SU-DHL-6 (cell line): ENCODE measurements at regions not wholly inside any gene's neighbourhood (a gene's known extent, or its start where the extent isn't known, plus 50 kb on each side); places are given as distances from the start of the nearest gene placed in this dataset.

Experiments
- H2AFZ ChIP-seq: fragments of 200-600 bp; sonication (generic); 2 replicates; pipeline ENCODE4 v1.6.1; 2014; ENCODE audit warnings: low read depth, mild to moderate bottlenecking, moderate library complexity, mixed read lengths, antibody characterized with exemption, low read length; ENCODE audit not compliant: severe bottlenecking
- H3F3A ChIP-seq: fragments of 200-600 bp; shearing (Covaris generic); 2 replicates; pipeline ENCODE4 v1.6.0; 2016; ENCODE audit warnings: antibody characterized with exemption, mild to moderate bottlenecking; ENCODE audit not compliant: insufficient read depth
- H3K27ac ChIP-seq: fragments of 200-600 bp; sonication (generic); 2 replicates; pipeline ENCODE4 v1.5.1; 2016; ENCODE audit warnings: low read depth, mild to moderate bottlenecking, low read length, moderate library complexity, mixed read lengths
- H3K27me3 ChIP-seq: fragments of 200-600 bp; sonication (generic), shearing (Covaris generic); 2 replicates; pipeline ENCODE4 v1.6.0; 2014; ENCODE audit warnings: mild to moderate bottlenecking, low read length
- H3K36me3 ChIP-seq: fragments of 200-600 bp; sonication (generic); 2 replicates; pipeline ENCODE4 v1.6.1; 2014; ENCODE audit warnings: mild to moderate bottlenecking, low read length, mixed read lengths
- H3K4me2 ChIP-seq: fragments of 300-600, 200-600 bp; shearing (Covaris generic), sonication (generic); 2 replicates; pipeline ENCODE4 v1.6.0; 2014; ENCODE audit warnings: low read length, low read depth, mild to moderate bottlenecking; ENCODE audit not compliant: poor library complexity, severe bottlenecking
- H3K4me3 ChIP-seq: fragments of 200-600 bp; sonication (generic); 2 replicates; pipeline ENCODE4 v1.5.1; 2014; ENCODE audit warnings: antibody characterized with exemption, low read length, mild to moderate bottlenecking, mixed read lengths; ENCODE audit not compliant: insufficient read depth, poor library complexity, severe bottlenecking
- H3K79me2 ChIP-seq: fragments of 200-600 bp; sonication (generic); 2 replicates; pipeline ENCODE4 v1.6.1; 2014; ENCODE audit warnings: mild to moderate bottlenecking, low read length, moderate library complexity; ENCODE audit not compliant: insufficient read depth
- H3K9ac ChIP-seq: fragments of 200-600 bp; sonication (generic); 2 replicates; pipeline ENCODE4 v1.7.0; 2014; ENCODE audit warnings: mild to moderate bottlenecking, low read length
- H3K9me2 ChIP-seq: fragments of 200-600 bp; sonication (generic); replicated peaks from 2 replicates; pipeline ENCODE4 v1.6.1; 2014; ENCODE audit warnings: low read length; ENCODE audit not compliant: insufficient read depth
- H3K9me3 ChIP-seq: fragments of 200-600 bp; sonication (generic); 2 replicates; pipeline ENCODE4 v1.6.1; 2014; ENCODE audit warnings: low read length, mixed read lengths; ENCODE audit not compliant: insufficient read depth
- H4K20me1 ChIP-seq: fragments of 200-600 bp; sonication (generic); 2 replicates; pipeline ENCODE4 v1.6.1; 2014; ENCODE audit warnings: low read depth, mild to moderate bottlenecking, antibody characterized with exemption, low read length, moderate library complexity, mixed read lengths
- CTCF ChIP-seq: fragments of 200-600 bp; sonication (generic); IDR thresholded peaks from one replicate; pipeline ENCODE4 v1.5.1; 2017; ENCODE audit warnings: antibody characterized with exemption, mild to moderate bottlenecking, low read length, moderate library complexity; ENCODE audit not compliant: insufficient read depth, poor library complexity, severe bottlenecking
- EZH2phosphoT487 ChIP-seq: fragments of 200-600 bp; sonication (generic), shearing (Covaris generic); conservative IDR thresholded peaks from 2 replicates; pipeline ENCODE4 v1.6.1; 2018; ENCODE audit warnings: mild to moderate bottlenecking, antibody characterized with exemption, low read length, moderate library complexity, mixed read lengths

- no peak overlapping the region for H2AFZ ChIP-seq
- H3K9ac ChIP-seq = no peak overlapping the region
- no peaks in the 10 kb centered on the region for H3K27me3 ChIP-seq
- H3K36me3 ChIP-seq = no peaks in the 10 kb centered on the region
- H3K27ac ChIP-seq = no peak overlapping the region
- H3K9me3 ChIP-seq = no peaks in the 10 kb centered on the region
- no peaks in the 10 kb centered on the region for H4K20me1 ChIP-seq
- no peak for TF ChIP-seq CTCF
- TF ChIP-seq EZH2phosphoT487 = no peak
- H3F3A ChIP-seq = no peaks in the 10 kb centered on the region
- H3K79me2 ChIP-seq = no peaks in the 10 kb centered on the region
- no peaks in the 10 kb centered on the region for H3K9me2 ChIP-seq
- H3K4me2 ChIP-seq = no peak overlapping the region
- H3K4me3 ChIP-seq = no peak overlapping the region
Measured at GRCh38 chr4:167469436-167469835, 235.1 kb upstream of the SPOCK3 start.

GRCh38 chr4:167475951-167476350 lies 241.7 kb upstream of the SPOCK3 start:
- Histone ChIP-seq H3K4me2 (no peak overlapping the region), H3K4me3 (no peak overlapping the region), H3F3A (no peaks in the 10 kb centered on the region), H3K79me2 (no peaks in the 10 kb centered on the region), H3K27me3 (no peaks in the 10 kb centered on the region), H2AFZ (no peak overlapping the region), H3K36me3 (no peaks in the 10 kb centered on the region), H3K9me2 (no peaks in the 10 kb centered on the region), H4K20me1 (no peaks in the 10 kb centered on the region), H3K27ac (no peak overlapping the region), H3K9me3 (no peaks in the 10 kb centered on the region), H3K9ac (no peak overlapping the region)
- TF ChIP-seq EZH2phosphoT487 (no peak), CTCF (no peak)

GRCh38 chr4:167492007-167492406 lies 257.7 kb upstream of the SPOCK3 start:
- no peaks in the 10 kb centered on the region for H3F3A ChIP-seq
- H3K27ac ChIP-seq = no peak overlapping the region
- no peak overlapping the region for H3K4me2 ChIP-seq
- no peaks in the 10 kb centered on the region for H3K79me2 ChIP-seq
- H4K20me1 ChIP-seq = no peaks in the 10 kb centered on the region
- H2AFZ ChIP-seq = no peak overlapping the region
- TF ChIP-seq EZH2phosphoT487 (no peak), CTCF (no peak)
- no peaks in the 10 kb centered on the region for H3K9me2 ChIP-seq
- no peak overlapping the region for H3K9ac ChIP-seq
- H3K27me3 ChIP-seq = no peaks in the 10 kb centered on the region
- no peak overlapping the region for H3K4me3 ChIP-seq
- no peaks in the 10 kb centered on the region for H3K36me3 ChIP-seq
- no peaks in the 10 kb centered on the region for H3K9me3 ChIP-seq
